ENCODE measurements at regions not wholly inside any gene's neighbourhood (a gene's known extent, or its start where the extent isn't known, plus 50 kb on each side); places are given as distances from the start of the nearest gene placed in this dataset.

- H3K27me3 ChIP-seq: no peaks in the 10 kb centered on the region
- H3K36me3 ChIP-seq: no peaks in the 10 kb centered on the region
- no peaks in the 10 kb centered on the region for H3K9me3 ChIP-seq
- DNase-seq: no peak
- no peak overlapping the region for H3K4me3 ChIP-seq
Observed at GRCh38 chr4:108532187-108532586, 88.2 kb upstream of the RPL34 start.

DNA sequence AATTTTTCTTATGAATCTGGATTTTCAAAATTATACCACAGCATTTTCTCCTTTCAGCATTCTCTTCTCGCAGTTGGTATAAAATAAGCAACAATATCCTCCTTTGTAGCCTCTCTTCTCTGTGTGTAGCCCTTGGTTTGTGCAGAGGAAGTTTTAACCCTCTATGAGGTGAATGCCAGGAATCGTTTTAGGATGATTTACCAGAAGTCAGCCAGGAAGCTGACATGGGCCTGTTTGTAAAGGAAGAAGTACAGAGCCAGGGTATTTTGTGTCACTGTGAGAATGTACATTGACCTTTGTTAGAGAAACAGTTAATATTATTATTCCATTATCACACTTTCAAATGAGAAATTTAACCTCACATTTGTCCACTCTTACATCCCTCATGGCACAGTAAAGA, 88.9 kb upstream of the RPL34 start:
- no peaks in the 10 kb centered on the region for H3K27me3 ChIP-seq
- H3K4me3 ChIP-seq: no peak overlapping the region
- DNase-seq: no peak
- no peaks in the 10 kb centered on the region for H3K9me3 ChIP-seq
- no peaks in the 10 kb centered on the region for H3K36me3 ChIP-seq

GRCh38 chr4:108529984-108530905, 90.1 kb upstream of the RPL34 start:
- DNase-seq: no peak
- no peak overlapping the region for H3K4me3 ChIP-seq
- no peaks in the 10 kb centered on the region for H3K9me3 ChIP-seq
- H3K36me3 ChIP-seq: no peaks in the 10 kb centered on the region
- H3K27me3 ChIP-seq: no peaks in the 10 kb centered on the region

GRCh38 chr4:108529102-108529501, 91.3 kb upstream of the RPL34 start:
- Histone ChIP-seq H3K36me3 (no peaks in the 10 kb centered on the region), H3K27me3 (no peaks in the 10 kb centered on the region), H3K4me3 (no peak overlapping the region), H3K9me3 (no peaks in the 10 kb centered on the region)
- DNase-seq: no peak

- no peak overlapping the region for H3K4me3 ChIP-seq
- no peaks in the 10 kb centered on the region for H3K9me3 ChIP-seq
- H3K27me3 ChIP-seq: no peaks in the 10 kb centered on the region
- no peaks in the 10 kb centered on the region for H3K36me3 ChIP-seq
- DNase-seq: no peak
Observed at GRCh38 chr4:108527723-108528122, 92.7 kb upstream of the RPL34 start.

- Histone ChIP-seq H3K9me3 (no peaks in the 10 kb centered on the region), H3K36me3 (no peaks in the 10 kb centered on the region), H3K27me3 (no peaks in the 10 kb centered on the region), H3K4me3 (no peak overlapping the region)
- no peak for DNase-seq
Observed at GRCh38 chr4:108520807-108521206, 99.6 kb upstream of the RPL34 start.

DNA sequence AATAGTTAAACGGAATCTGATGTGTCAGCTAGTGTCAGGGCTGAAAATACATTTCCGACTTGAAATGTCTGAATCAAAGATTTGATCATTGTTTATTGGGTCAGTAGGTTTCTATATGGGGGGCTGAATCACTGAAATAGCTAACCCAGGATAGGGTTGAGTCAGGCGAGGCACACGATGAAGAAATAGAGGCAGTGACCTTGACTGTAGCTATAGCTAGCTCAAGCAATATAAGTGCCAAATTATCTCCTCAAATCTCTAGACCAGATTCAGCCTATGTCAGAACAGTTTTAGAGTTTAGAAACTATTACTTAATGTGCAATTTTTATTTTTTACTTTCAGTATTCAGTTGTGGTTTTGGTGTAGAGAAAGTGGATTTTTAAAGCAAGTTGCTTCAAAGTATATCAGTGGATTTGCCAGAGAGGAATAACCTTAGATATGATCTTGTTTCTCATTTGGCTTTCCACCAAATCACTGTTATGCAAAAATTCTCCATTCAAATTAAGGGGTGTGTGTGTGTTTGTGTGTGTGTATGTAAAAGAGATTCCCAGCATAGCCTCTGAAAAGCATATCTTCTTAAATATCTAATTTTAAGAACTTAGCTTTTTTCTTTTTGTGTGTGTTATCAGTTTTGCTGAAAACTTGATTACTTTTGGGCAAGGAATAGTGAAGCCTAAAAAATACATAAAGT, 100.3 kb upstream of the RPL34 start:
- H3K36me3 ChIP-seq: no peaks in the 10 kb centered on the region
- no peaks in the 10 kb centered on the region for H3K27me3 ChIP-seq
- H3K9me3 ChIP-seq: no peaks in the 10 kb centered on the region
- no peak for DNase-seq
- H3K4me3 ChIP-seq: no peak overlapping the region

GRCh38 chr4:108519208-108519833, 101.1 kb upstream of the RPL34 start:
- H3K4me3 ChIP-seq: no peak overlapping the region
- H3K9me3 ChIP-seq: no peaks in the 10 kb centered on the region
- DNase-seq: no peak
- H3K27me3 ChIP-seq: no peaks in the 10 kb centered on the region
- H3K36me3 ChIP-seq: no peaks in the 10 kb centered on the region

- no peak for DNase-seq
- H3K27me3 ChIP-seq: no peaks in the 10 kb centered on the region
- H3K4me3 ChIP-seq: no peak overlapping the region
- H3K9me3 ChIP-seq: no peaks in the 10 kb centered on the region
- no peaks in the 10 kb centered on the region for H3K36me3 ChIP-seq
Observed at GRCh38 chr4:108512615-108513505, 107.5 kb upstream of the RPL34 start.

GRCh38 chr4:108511618-108512017, 108.8 kb upstream of the RPL34 start:
- H3K9me3 ChIP-seq: no peaks in the 10 kb centered on the region

DNA sequence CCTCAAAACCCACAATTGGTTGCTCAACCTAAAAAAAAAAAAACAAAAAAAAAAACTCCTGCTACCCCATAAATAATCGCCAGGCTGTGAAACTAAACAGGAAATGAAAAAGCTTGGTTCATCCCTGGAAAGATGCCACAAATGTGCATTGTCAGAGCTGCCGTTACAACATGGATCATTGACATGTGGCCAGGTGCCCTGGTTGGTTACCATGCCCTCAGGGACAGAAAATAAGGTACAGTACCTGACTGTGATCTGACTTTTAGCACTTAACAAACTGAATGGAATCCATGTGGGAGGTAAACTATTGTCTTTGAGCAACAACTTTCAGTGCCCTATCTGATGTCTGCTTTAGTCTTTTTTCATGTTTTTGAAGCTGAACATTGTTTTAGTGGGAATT, 118.0 kb upstream of the RPL34 start:
- Histone ChIP-seq H3K9me3 (no peaks in the 10 kb centered on the region), H3K4me3 (no peak overlapping the region), H3K36me3 (no peaks in the 10 kb centered on the region), H3K27me3 (no peaks in the 10 kb centered on the region)
- DNase-seq: no peak

More at GRCh38 chr4:108511618-108512017, 108.8 kb upstream of the RPL34 start:
- DNase-seq: no peak
- no peak overlapping the region for H3K4me3 ChIP-seq
- no peaks in the 10 kb centered on the region for H3K36me3 ChIP-seq
- H3K27me3 ChIP-seq: no peaks in the 10 kb centered on the region

GRCh38 chr4:108498925-108499324, 121.5 kb upstream of the RPL34 start:
- Histone ChIP-seq H3K36me3 (no peaks in the 10 kb centered on the region), H3K27me3 (no peaks in the 10 kb centered on the region), H3K4me3 (no peak overlapping the region)

GRCh38 chr4:108493596-108493931, 126.8 kb upstream of the RPL34 start:
- no peak overlapping the region for H3K4me3 ChIP-seq
- H3K27me3 ChIP-seq: no peaks in the 10 kb centered on the region
- no peaks in the 10 kb centered on the region for H3K36me3 ChIP-seq
- DNase-seq: no peak
- H3K9me3 ChIP-seq: no peaks in the 10 kb centered on the region

More at GRCh38 chr4:108498925-108499324, 121.5 kb upstream of the RPL34 start:
- no peak for DNase-seq
- H3K9me3 ChIP-seq: no peaks in the 10 kb centered on the region

- Histone ChIP-seq H3K4me3 (no peak overlapping the region), H3K36me3 (no peaks in the 10 kb centered on the region), H3K27me3 (no peaks in the 10 kb centered on the region), H3K9me3 (no peaks in the 10 kb centered on the region)
- DNase-seq: no peak
Observed at GRCh38 chr4:108492816-108493595, 127.4 kb upstream of the RPL34 start.

DNA sequence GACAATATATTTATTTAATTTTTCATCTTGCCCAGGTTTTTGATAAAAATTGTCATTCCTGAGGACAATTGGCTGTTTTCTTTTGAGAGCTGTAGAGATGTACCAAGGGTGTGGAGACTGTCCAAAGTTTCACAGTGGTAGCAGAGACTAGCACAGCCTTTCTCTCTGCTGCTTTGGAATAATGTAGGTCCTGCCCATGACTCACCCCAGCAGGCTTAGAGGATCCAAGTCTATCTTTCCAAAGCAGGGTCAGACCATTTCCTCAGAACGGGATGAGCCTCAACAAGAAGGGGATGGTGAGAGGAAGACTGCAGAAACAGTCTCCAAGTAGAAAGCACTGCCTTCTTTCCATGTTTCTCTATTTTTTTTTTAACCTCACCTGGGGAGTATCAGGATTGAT, 131.5 kb upstream of the RPL34 start:
- H3K27me3 ChIP-seq: no peaks in the 10 kb centered on the region
- no peaks in the 10 kb centered on the region for H3K36me3 ChIP-seq
- no peaks in the 10 kb centered on the region for H3K9me3 ChIP-seq
- no peak overlapping the region for H3K4me3 ChIP-seq
- no peak for DNase-seq

DNA sequence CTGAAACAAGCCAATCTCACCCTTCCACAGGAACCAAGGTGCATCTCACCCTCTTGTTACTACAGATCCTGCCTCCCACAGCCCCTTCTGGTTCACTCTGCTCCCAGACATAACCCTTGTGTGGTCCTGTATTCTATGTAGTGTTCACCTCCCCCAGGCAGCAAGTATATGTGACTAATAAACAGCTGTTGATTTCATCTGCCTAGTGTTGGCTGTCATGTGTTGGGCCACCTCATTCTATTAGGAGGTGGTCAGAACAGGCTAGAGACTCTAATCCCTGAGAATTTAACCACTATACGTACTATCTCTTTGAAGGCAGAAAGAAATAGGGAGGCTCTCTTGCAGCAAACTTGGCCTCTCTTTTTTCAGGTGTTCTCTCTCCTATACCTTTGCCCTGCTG, 134.3 kb upstream of the RPL34 start:
- no peak overlapping the region for H3K4me3 ChIP-seq
- H3K27me3 ChIP-seq: no peaks in the 10 kb centered on the region
- H3K9me3 ChIP-seq: no peaks in the 10 kb centered on the region
- no peak for DNase-seq
- no peaks in the 10 kb centered on the region for H3K36me3 ChIP-seq

All from MG63 (cell line).